Calu3 (cell line): ENCODE measurements at regions not wholly inside any gene's neighbourhood (a gene's known extent, or its start where the extent isn't known, plus 50 kb on each side); places are given as distances from the start of the nearest gene placed in this dataset.

Source experiments
- BruUV-seq: library from RNA; stranded (reverse); fragments of 400-500 nt; replicated peaks from 2 replicates; lab custom pipeline; 2021; lab: Mats Ljungman, UMichigan
- CTCF ChIA-PET: fragments of 300-600 bp; sonication (Branson Sonifier 250); formaldehyde crosslinking; loops from one replicate; lab custom pipeline; 2022; ENCODE audit warnings: antibody characterized with exemption; lab: Charles Lee
- DNase-seq: peaks from one replicate; pipeline ENCODE4 v3.0.0; 2022
- H3K27ac Mint-ChIP-seq: one replicate; pipeline ENCODE4 v1.8.0; 2022; ENCODE audit warnings: mixed read lengths; ENCODE audit not compliant: unreplicated experiment
- H3K27me3 Mint-ChIP-seq: one replicate; pipeline ENCODE4 v1.8.0; 2022; ENCODE audit warnings: mixed read lengths; ENCODE audit not compliant: unreplicated experiment
- H3K36me3 Mint-ChIP-seq: one replicate; pipeline ENCODE4 v1.8.0; 2022; ENCODE audit warnings: mild to moderate bottlenecking, moderate library complexity, mixed read lengths; ENCODE audit not compliant: insufficient read depth, unreplicated experiment
- H3K4me1 Mint-ChIP-seq: one replicate; pipeline ENCODE4 v1.8.0; 2022; ENCODE audit warnings: mild to moderate bottlenecking, low read depth, mixed read lengths; ENCODE audit not compliant: unreplicated experiment
- H3K4me3 Mint-ChIP-seq: one replicate; pipeline ENCODE4 v1.8.0; 2022; ENCODE audit warnings: mild to moderate bottlenecking, low read depth, moderate library complexity, mixed read lengths; ENCODE audit not compliant: unreplicated experiment
- H3K9me3 Mint-ChIP-seq: one replicate; pipeline ENCODE4 v1.8.0; 2022; ENCODE audit warnings: low read depth, mixed read lengths; ENCODE audit not compliant: unreplicated experiment
- CTCF ChIP-seq: fragments of 200-600 bp; IDR thresholded peaks from one replicate; pipeline ENCODE4 v1.8.0; 2022; ENCODE audit warnings: antibody characterized with exemption; ENCODE audit not compliant: unreplicated experiment
- intact Hi-C: fragments of 100-400 bp; cut with micrococcal nuclease; formaldehyde crosslinking; loops from one replicate; pipeline ENCODE4 v1.10.0; 2022; ENCODE audit not compliant: unreplicated experiment

GRCh38 chr12:72723732-72724131 is 451.6 kb downstream of the TRHDE start:
- no peak for TF ChIP-seq CTCF
- no peaks in the 10 kb centered on the region for H3K36me3 Mint-ChIP-seq

GRCh38 chr12:72729451-72730010 is 457.4 kb downstream of the TRHDE start:
- no TSS peak for BruUV-seq
- H3K36me3 Mint-ChIP-seq, result no peaks in the 10 kb centered on the region

More at GRCh38 chr12:72723732-72724131, 451.6 kb downstream of the TRHDE start:
- H3K27me3 Mint-ChIP-seq, result no peaks in the 10 kb centered on the region
- H3K9me3 Mint-ChIP-seq, result peaks cover 3% of the 10 kb centered on the region
- intact Hi-C loops, result no loop called here
- no peak overlapping the region for H3K27ac Mint-ChIP-seq
- no peaks in the 10 kb centered on the region for H3K4me1 Mint-ChIP-seq
- CTCF ChIA-PET, result no interaction called here
- H3K4me3 Mint-ChIP-seq, result no peak overlapping the region
- DNase-seq, result no peak
- BruUV-seq, result no TSS peak

GRCh38 chr12:72734581-72734980 is 462.4 kb downstream of the TRHDE start:
- H3K4me1 Mint-ChIP-seq, result no peaks in the 10 kb centered on the region
- no TSS peak for BruUV-seq
- no peak for DNase-seq
- H3K36me3 Mint-ChIP-seq, result no peaks in the 10 kb centered on the region
- CTCF ChIA-PET, result no interaction called here
- H3K4me3 Mint-ChIP-seq, result no peak overlapping the region
- no peaks in the 10 kb centered on the region for H3K9me3 Mint-ChIP-seq
- intact Hi-C loops, result no loop called here
- no peak overlapping the region for H3K27ac Mint-ChIP-seq
- TF ChIP-seq CTCF, result no peak
- H3K27me3 Mint-ChIP-seq, result no peaks in the 10 kb centered on the region

More at GRCh38 chr12:72729451-72730010, 457.4 kb downstream of the TRHDE start:
- Mint-ChIP-seq H3K9me3 (no peaks in the 10 kb centered on the region), H3K27me3 (no peaks in the 10 kb centered on the region), H3K4me3 (no peak overlapping the region), H3K4me1 (no peaks in the 10 kb centered on the region), H3K27ac (no peak overlapping the region)
- no peak for TF ChIP-seq CTCF
- CTCF ChIA-PET, result no interaction called here
- no peak for DNase-seq
- intact Hi-C loops, result no loop called here

GRCh38 chr12:72738811-72739210 is 466.6 kb downstream of the TRHDE start:
- intact Hi-C loops, result no loop called here
- no peaks in the 10 kb centered on the region for H3K4me1 Mint-ChIP-seq
- no peak overlapping the region for H3K27ac Mint-ChIP-seq
- no peak for TF ChIP-seq CTCF
- CTCF ChIA-PET, result no interaction called here
- DNase-seq, result no peak
- H3K4me3 Mint-ChIP-seq, result no peak overlapping the region
- no TSS peak for BruUV-seq
- no peaks in the 10 kb centered on the region for H3K36me3 Mint-ChIP-seq
- H3K9me3 Mint-ChIP-seq, result peaks cover 10% of the 10 kb centered on the region
- H3K27me3 Mint-ChIP-seq, result no peaks in the 10 kb centered on the region
